ENCODE measurements at regions not wholly inside any gene's neighbourhood (a gene's known extent, or its start where the extent isn't known, plus 50 kb on each side); places are given as distances from the start of the nearest gene placed in this dataset.

- TF ChIP-seq EP300 (IDR thresholded peaks at IDR 0.05), result no peak
- TF ChIP-seq, protein P1, sequence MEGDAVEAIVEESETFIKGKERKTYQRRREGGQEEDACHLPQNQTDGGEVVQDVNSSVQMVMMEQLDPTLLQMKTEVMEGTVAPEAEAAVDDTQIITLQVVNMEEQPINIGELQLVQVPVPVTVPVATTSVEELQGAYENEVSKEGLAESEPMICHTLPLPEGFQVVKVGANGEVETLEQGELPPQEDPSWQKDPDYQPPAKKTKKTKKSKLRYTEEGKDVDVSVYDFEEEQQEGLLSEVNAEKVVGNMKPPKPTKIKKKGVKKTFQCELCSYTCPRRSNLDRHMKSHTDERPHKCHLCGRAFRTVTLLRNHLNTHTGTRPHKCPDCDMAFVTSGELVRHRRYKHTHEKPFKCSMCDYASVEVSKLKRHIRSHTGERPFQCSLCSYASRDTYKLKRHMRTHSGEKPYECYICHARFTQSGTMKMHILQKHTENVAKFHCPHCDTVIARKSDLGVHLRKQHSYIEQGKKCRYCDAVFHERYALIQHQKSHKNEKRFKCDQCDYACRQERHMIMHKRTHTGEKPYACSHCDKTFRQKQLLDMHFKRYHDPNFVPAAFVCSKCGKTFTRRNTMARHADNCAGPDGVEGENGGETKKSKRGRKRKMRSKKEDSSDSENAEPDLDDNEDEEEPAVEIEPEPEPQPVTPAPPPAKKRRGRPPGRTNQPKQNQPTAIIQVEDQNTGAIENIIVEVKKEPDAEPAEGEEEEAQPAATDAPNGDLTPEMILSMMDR (IDR thresholded peaks at IDR 0.05), result no peak
Observed at GRCh38 chr6:166752928-166753721, 126.1 kb upstream of the RPS6KA2 start.

All from upper lobe of left lung (tissue), 4 donors.